GM13976 (cell line): ENCODE measurements at regions not wholly inside any gene's neighbourhood (a gene's known extent, or its start where the extent isn't known, plus 50 kb on each side); places are given as distances from the start of the nearest gene placed in this dataset.
"Not testable (repeated sequence)": the region's sequence is repeated elsewhere in the genome, so short reads cannot be mapped to it uniquely, and the experiment has no call there.

ENCODE experiments used
- DNase-seq: peaks from one replicate; pipeline ENCODE4 v3.0.0; 2012; ENCODE audit warnings: low spot score
- in situ Hi-C: fragments of 300-500 bp; cut with MboI; formaldehyde crosslinking; loops from one replicate; pipeline ENCODE4 v1.12.0; 2022; ENCODE audit warnings: low sequenced_read_pairs, mixed read lengths, inconsistent platforms; ENCODE audit not compliant: unreplicated experiment
- TF ChIP-seq, protein P1 (sequence below): IDR thresholded peaks from 2 replicates; pipeline ENCODE4 v1.5.1; 2012; ENCODE audit warnings: borderline replicate concordance, mild to moderate bottlenecking; ENCODE audit not compliant: insufficient read depth; ENCODE audit errors: extremely low read depth, missing control alignments, control extremely low read depth

DNA sequence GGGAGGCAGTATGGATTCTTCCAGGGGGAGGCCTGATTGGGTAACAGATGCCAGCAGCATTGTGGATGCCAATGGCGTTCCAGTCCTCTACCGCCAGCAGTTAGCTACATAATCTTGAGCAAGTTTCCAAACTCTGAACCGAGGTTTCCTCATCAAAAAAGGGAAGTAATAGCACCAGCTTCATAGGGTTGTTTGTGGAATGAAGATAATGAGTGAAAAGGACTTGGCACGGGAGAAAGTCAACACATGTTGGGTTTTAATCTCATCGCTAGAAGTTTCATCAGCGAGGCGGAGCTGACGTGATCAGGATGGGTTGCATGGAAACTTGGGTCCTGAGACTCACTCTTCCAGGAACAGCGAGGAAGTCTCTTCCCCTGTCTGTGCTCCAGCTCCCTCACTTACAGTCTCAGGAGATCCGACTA lies 266.7 kb downstream of the SH3BP4 start:
- TF ChIP-seq, protein P1, sequence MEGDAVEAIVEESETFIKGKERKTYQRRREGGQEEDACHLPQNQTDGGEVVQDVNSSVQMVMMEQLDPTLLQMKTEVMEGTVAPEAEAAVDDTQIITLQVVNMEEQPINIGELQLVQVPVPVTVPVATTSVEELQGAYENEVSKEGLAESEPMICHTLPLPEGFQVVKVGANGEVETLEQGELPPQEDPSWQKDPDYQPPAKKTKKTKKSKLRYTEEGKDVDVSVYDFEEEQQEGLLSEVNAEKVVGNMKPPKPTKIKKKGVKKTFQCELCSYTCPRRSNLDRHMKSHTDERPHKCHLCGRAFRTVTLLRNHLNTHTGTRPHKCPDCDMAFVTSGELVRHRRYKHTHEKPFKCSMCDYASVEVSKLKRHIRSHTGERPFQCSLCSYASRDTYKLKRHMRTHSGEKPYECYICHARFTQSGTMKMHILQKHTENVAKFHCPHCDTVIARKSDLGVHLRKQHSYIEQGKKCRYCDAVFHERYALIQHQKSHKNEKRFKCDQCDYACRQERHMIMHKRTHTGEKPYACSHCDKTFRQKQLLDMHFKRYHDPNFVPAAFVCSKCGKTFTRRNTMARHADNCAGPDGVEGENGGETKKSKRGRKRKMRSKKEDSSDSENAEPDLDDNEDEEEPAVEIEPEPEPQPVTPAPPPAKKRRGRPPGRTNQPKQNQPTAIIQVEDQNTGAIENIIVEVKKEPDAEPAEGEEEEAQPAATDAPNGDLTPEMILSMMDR = no peak
- DNase-seq = no peak
- in situ Hi-C loops = no loop called here

- TF ChIP-seq, protein P1 = no peak
- no peak for DNase-seq
- in situ Hi-C loops = no loop called here
Observed at GRCh38 chr2:235219048-235219447, 267.2 kb downstream of the SH3BP4 start.

DNA sequence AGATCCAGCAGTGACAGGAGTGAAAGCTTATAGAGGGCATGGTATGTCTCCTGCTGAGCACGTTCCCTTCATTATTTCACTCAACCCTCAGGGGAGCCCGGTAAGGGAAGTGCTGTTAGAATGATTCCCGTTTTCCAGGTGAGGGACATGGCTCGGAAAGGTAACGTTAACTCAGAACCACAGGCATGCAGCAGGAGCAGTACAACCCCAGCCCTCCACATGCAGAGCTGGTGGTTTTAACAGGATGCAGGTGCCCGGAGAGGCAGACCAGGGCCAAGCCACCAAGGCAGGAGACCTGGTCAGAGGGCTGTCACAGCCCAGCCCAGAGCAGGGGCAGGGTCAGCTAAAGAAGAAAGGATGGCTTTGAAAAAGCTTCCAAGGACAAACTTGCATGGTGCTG lies 268.5 kb downstream of the SH3BP4 start:
- in situ Hi-C loops = no loop called here
- TF ChIP-seq, protein P1 = no peak
- DNase-seq = no peak

- TF ChIP-seq, protein P1 = no peak
Observed at GRCh38 chr2:235223011-235223410, 270.8 kb upstream of the AGAP1 start.

DNA sequence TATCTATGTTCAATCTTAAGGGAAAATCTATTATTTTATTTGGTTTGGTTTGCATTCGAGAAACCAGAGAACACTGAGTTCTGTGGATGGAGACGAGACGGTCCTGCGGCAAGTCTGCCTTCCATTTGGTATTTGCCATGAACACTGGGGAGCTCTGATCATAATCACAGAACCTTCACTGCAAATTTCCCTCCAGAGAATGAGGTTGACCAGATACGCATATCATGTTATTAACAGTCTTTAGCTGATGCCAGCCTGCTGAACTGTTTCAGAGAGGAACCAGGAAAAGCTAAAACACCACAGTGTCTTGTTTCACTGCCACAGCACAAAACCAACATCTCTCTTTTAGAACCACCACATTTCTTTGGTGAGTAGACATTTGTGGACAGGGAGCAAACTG lies 269.4 kb upstream of the AGAP1 start:
- in situ Hi-C loops = no loop called here
- TF ChIP-seq, protein P1 = no peak
- no peak for DNase-seq

More at GRCh38 chr2:235223011-235223410, 270.8 kb upstream of the AGAP1 start:
- in situ Hi-C loops = no loop called here
- DNase-seq = no peak

DNA sequence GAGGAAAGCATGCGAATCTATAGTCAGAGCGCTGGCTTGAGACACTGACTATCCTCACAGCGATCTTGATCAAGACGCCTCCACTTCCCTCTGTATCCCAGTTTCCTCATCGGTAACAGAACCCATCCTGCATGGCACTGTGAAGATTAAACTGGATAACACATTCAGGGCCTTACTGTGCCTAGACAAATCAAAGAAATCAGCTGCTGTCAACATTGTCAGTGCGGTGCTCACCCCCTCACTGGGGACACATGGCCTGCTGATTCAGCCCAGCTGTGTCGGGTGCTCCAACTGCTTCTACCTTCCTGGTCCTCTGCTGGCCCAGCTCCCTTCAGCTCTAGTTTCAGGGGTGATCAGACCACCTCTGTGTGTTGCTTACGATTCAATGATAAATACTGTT lies 268.6 kb upstream of the AGAP1 start:
- in situ Hi-C loops = no loop called here
- DNase-seq = no peak
- TF ChIP-seq, protein P1 = no peak

DNA sequence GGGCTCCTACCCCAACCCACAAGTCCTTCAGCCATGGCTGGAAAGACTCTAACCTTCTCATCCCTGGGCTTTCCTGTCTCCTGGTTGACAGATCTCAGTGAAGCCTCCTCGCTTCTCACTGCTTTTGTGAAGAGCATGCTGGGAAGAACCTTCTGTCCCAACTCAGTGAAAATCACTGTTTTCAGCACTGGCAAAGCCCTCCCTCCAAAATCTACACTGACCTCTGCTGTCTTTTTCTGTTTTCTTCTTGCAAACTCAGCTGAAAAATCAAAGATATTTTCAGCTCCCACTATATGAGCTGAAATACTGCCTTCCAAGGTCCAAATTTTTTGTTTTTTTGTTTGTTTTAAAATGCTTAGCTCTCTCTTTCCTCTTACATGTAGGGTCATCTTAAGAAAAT lies 266.3 kb upstream of the AGAP1 start:
- in situ Hi-C loops = no loop called here
- TF ChIP-seq, protein P1 = no peak
- DNase-seq = no peak

DNA sequence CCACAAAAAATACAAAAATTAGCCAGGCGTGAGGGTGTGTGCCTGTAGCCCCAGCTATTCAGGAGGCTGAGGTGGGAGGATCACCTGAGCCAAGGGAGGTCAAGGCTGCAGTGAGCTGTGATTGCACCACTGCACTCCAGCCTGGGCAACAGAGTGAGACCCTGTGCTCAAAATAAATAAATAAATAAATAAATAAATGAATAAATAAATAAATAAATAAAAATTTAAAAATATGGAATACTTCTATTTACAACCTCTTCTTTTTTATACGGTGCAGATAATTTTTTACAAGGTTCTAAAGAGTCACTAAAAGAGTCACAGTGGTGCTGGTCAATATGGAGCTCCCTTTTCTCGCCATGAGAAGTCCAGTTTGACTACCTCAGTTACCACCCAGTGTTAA lies 265.4 kb upstream of the AGAP1 start:
- DNase-seq, in situ Hi-C loops: not testable (repeated sequence)
